H9 (cell line): ENCODE measurements at regions not wholly inside any gene's neighbourhood (a gene's known extent, or its start where the extent isn't known, plus 50 kb on each side); places are given as distances from the start of the nearest gene placed in this dataset.

Experiments used
- DNase-seq: peaks from one replicate; pipeline ENCODE4 v3.0.0-alpha.2; 2017
- H2AFZ ChIP-seq: one replicate; pipeline ENCODE4 v1.6.1; 2013; ENCODE audit warnings: mild to moderate bottlenecking, low read length, control low read depth, moderate library complexity
- H2AK5ac ChIP-seq: 2 replicates; pipeline ENCODE4 v1.6.1; 2013; ENCODE audit warnings: low read length, control low read depth, mixed read lengths; ENCODE audit not compliant: insufficient read length
- H2BK120ac ChIP-seq: one replicate; pipeline ENCODE4 v1.6.1; 2013; ENCODE audit warnings: low read depth, mild to moderate bottlenecking, low read length, control low read depth, inconsistent platforms; ENCODE audit not compliant: poor library complexity, severe bottlenecking
- H2BK12ac ChIP-seq: 2 replicates; pipeline ENCODE4 v1.6.1; 2013; ENCODE audit warnings: low read length, control low read depth, mixed read lengths, low read depth; ENCODE audit not compliant: insufficient read length
- H2BK15ac ChIP-seq: 2 replicates; pipeline ENCODE4 v1.6.1; 2013; ENCODE audit warnings: low read depth, low read length, control low read depth
- H2BK20ac ChIP-seq: one replicate; pipeline ENCODE4 v1.6.1; 2013; ENCODE audit warnings: low read depth, mild to moderate bottlenecking, low read length, control low read depth, inconsistent platforms; ENCODE audit not compliant: poor library complexity, severe bottlenecking
- H2BK5ac ChIP-seq: 2 replicates; pipeline ENCODE4 v1.6.1; 2013; ENCODE audit warnings: low read length, control low read depth, mixed read lengths; ENCODE audit not compliant: insufficient read length
- H3K14ac ChIP-seq: 2 replicates; pipeline ENCODE4 v1.6.1; 2013; ENCODE audit warnings: low read length, control low read depth; ENCODE audit not compliant: insufficient read depth
- H3K18ac ChIP-seq: 2 replicates; pipeline ENCODE4 v1.6.1; 2013; ENCODE audit warnings: low read depth, mild to moderate bottlenecking, mixed read lengths, low read length, control low read depth; ENCODE audit not compliant: insufficient read length
- H3K23ac ChIP-seq: 2 replicates; pipeline ENCODE4 v1.6.1; 2013; ENCODE audit warnings: low read length, control low read depth, mixed read lengths, low read depth; ENCODE audit not compliant: insufficient read length
- H3K23me2 ChIP-seq: 2 replicates; pipeline ENCODE4 v1.6.1; 2013; ENCODE audit warnings: low read depth, mild to moderate bottlenecking, mixed read lengths, low read length, control low read depth; ENCODE audit not compliant: insufficient read length, poor library complexity, severe bottlenecking
- H3K27ac ChIP-seq: 2 replicates; pipeline ENCODE4 v1.5.1; 2013; ENCODE audit warnings: low read length, control low read depth, mixed read lengths, low read depth; ENCODE audit not compliant: insufficient read length
- H3K27me3 ChIP-seq: 2 replicates; pipeline ENCODE4 v1.6.1; 2013; ENCODE audit warnings: low read length, control low read depth, inconsistent platforms; ENCODE audit not compliant: insufficient read depth
- H3K4ac ChIP-seq: 2 replicates; pipeline ENCODE4 v1.6.1; 2013; ENCODE audit warnings: low read depth, mild to moderate bottlenecking, control low read depth, inconsistent platforms, low read length, moderate library complexity
- H3K4me1 ChIP-seq: 2 replicates; pipeline ENCODE4 v1.6.1; 2013; ENCODE audit warnings: low read length, control low read depth, inconsistent platforms; ENCODE audit not compliant: insufficient read depth
- H3K4me2 ChIP-seq: 2 replicates; pipeline ENCODE4 v1.6.1; 2013; ENCODE audit warnings: low read length, control low read depth, mixed read lengths; ENCODE audit not compliant: insufficient read length, insufficient read depth
- H3K56ac ChIP-seq: 2 replicates; pipeline ENCODE4 v1.6.1; 2013; ENCODE audit warnings: low read depth, mild to moderate bottlenecking, mixed read lengths, low read length, control low read depth; ENCODE audit not compliant: insufficient read length
- H3K79me1 ChIP-seq: 2 replicates; pipeline ENCODE4 v1.6.1; 2013; ENCODE audit warnings: low read depth, mild to moderate bottlenecking, moderate library complexity, low read length, control low read depth, inconsistent platforms; ENCODE audit not compliant: insufficient read depth, poor library complexity, severe bottlenecking
- H3K79me2 ChIP-seq: 2 replicates; pipeline ENCODE4 v1.6.1; 2013; ENCODE audit warnings: low read length, control low read depth, inconsistent platforms; ENCODE audit not compliant: insufficient read depth
- H3K9ac ChIP-seq: 2 replicates; pipeline ENCODE4 v1.6.1; 2013; ENCODE audit warnings: low read length, control low read depth, mixed read lengths; ENCODE audit not compliant: insufficient read length; ENCODE audit errors: extremely low read depth
- H3K9me3 ChIP-seq: one replicate; pipeline ENCODE4 v1.6.1; 2013; ENCODE audit warnings: low read depth, low read length, inconsistent platforms; ENCODE audit not compliant: control insufficient read depth
- H3T11ph ChIP-seq: one replicate; pipeline ENCODE4 v1.6.1; 2013; ENCODE audit warnings: mild to moderate bottlenecking, low read length, control low read depth, inconsistent platforms
- H4K20me1 ChIP-seq: one replicate; pipeline ENCODE4 v1.6.1; 2013; ENCODE audit not compliant: control insufficient read depth, insufficient read length, insufficient read depth
- H4K5ac ChIP-seq: 2 replicates; pipeline ENCODE4 v1.6.1; 2013; ENCODE audit warnings: low read depth, mild to moderate bottlenecking, mixed read lengths, low read length, control low read depth; ENCODE audit not compliant: insufficient read length
- H4K8ac ChIP-seq: replicated peaks from 2 replicates; pipeline ENCODE4 v1.6.1; 2013; ENCODE audit warnings: low read length, control low read depth, mixed read lengths, low read depth; ENCODE audit not compliant: insufficient read length
- H4K91ac ChIP-seq: 2 replicates; pipeline ENCODE4 v1.6.1; 2013; ENCODE audit warnings: low read depth, mild to moderate bottlenecking, moderate library complexity, mixed read lengths, low read length, control low read depth; ENCODE audit not compliant: insufficient read length
- H3K27ac Mint-ChIP-seq, 3 experiments: 2 replicates in 2 of 3; 3 replicates in 1 of 3; pipeline ENCODE4 v1.8.0; 2020 to 2021; ENCODE audit warnings: mixed read lengths in 3 of 3, mild to moderate bottlenecking in 1 of 3, moderate library complexity in 1 of 3
- H3K27me3 Mint-ChIP-seq: 2 replicates; pipeline ENCODE4 v1.8.0; 2021; ENCODE audit warnings: low read depth, mild to moderate bottlenecking, moderate library complexity, mixed read lengths
- H3K36me3 Mint-ChIP-seq, 3 experiments: 2 replicates in 2 of 3; 3 replicates in 1 of 3; pipeline ENCODE4 v1.8.0; 2020 to 2021; ENCODE audit warnings: low read depth in 3 of 3, mixed read lengths in 3 of 3; ENCODE audit not compliant: insufficient read depth in 1 of 3
- H3K4me1 Mint-ChIP-seq, 2 experiments: 2 replicates each; pipeline ENCODE4 v1.8.0; 2020; ENCODE audit warnings: mixed read lengths in 2 of 2
- H3K4me3 Mint-ChIP-seq, 2 experiments: 2 replicates in 1 of 2; 3 replicates in 1 of 2; pipeline ENCODE4 v1.8.0; 2020 to 2021; ENCODE audit warnings: mild to moderate bottlenecking in 2 of 2, mixed read lengths in 2 of 2, moderate library complexity in 1 of 2
- H3K9me3 Mint-ChIP-seq, 2 experiments: 2 replicates in 1 of 2; 3 replicates in 1 of 2; pipeline ENCODE4 v1.8.0; 2020; ENCODE audit warnings: mild to moderate bottlenecking in 2 of 2, mixed read lengths in 2 of 2, moderate library complexity in 1 of 2
- WGBS: extraction: QIAGEN DNeasy Blood & Tissue Kit; methylation state at CpG from one replicate; pipeline ENCODE4 v1.1.7; 2013; ENCODE audit warnings: missing lambda C conversion rate, low lambda C conversion rate, mixed read lengths; ENCODE audit not compliant: insufficient read length; ENCODE audit errors: extremely low coverage; 5-methylcytosine and 5-hydroxymethylcytosine counted together
- TF ChIP-seq, protein P1 (sequence below): fragments of 200-600 bp; sonication (generic); conservative IDR thresholded peaks from 3 replicates; pipeline ENCODE4 v1.8.0; 2021; ENCODE audit warnings: antibody characterized with exemption, mild to moderate bottlenecking

- Histone ChIP-seq H3K27ac (no peak overlapping the region), H3K9ac (no peak overlapping the region)
Observed at GRCh38 chr20:60124776-60125381, 166.7 kb downstream of the CDH26 start.

More at GRCh38 chr20:60124776-60125381, 166.7 kb downstream of the CDH26 start:
- H3K23ac ChIP-seq, result no peak overlapping the region
- H3K18ac ChIP-seq, result no peak overlapping the region
- Mint-ChIP-seq H3K27me3 (peaks cover 55% of the 10 kb centered on the region), H3K4me3 (no peak overlapping the region), H3K36me3 (no peaks in the 10 kb centered on the region), H3K27ac (no peak overlapping the region), H3K9me3 (no peaks in the 10 kb centered on the region), H3K4me1 (no peaks in the 10 kb centered on the region)
- H2BK120ac ChIP-seq, result no peak overlapping the region
- H3K4me1 ChIP-seq, result no peaks in the 10 kb centered on the region
- H2AK5ac ChIP-seq, result no peak overlapping the region
- DNase-seq, result no peak
- no peak overlapping the region for H2BK15ac ChIP-seq
- no peak overlapping the region for H3K56ac ChIP-seq
- no peaks in the 10 kb centered on the region for H3K79me1 ChIP-seq
- no peaks in the 10 kb centered on the region for H3K27me3 ChIP-seq
- H3K14ac ChIP-seq, result no peak overlapping the region
- TF ChIP-seq, protein P1, sequence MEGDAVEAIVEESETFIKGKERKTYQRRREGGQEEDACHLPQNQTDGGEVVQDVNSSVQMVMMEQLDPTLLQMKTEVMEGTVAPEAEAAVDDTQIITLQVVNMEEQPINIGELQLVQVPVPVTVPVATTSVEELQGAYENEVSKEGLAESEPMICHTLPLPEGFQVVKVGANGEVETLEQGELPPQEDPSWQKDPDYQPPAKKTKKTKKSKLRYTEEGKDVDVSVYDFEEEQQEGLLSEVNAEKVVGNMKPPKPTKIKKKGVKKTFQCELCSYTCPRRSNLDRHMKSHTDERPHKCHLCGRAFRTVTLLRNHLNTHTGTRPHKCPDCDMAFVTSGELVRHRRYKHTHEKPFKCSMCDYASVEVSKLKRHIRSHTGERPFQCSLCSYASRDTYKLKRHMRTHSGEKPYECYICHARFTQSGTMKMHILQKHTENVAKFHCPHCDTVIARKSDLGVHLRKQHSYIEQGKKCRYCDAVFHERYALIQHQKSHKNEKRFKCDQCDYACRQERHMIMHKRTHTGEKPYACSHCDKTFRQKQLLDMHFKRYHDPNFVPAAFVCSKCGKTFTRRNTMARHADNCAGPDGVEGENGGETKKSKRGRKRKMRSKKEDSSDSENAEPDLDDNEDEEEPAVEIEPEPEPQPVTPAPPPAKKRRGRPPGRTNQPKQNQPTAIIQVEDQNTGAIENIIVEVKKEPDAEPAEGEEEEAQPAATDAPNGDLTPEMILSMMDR, result no peak
- H2BK5ac ChIP-seq, result no peak overlapping the region
- no peak overlapping the region for H2AFZ ChIP-seq
- H3K4me2 ChIP-seq, result no peak overlapping the region
- no peaks in the 10 kb centered on the region for H3K23me2 ChIP-seq
- H3K79me2 ChIP-seq, result no peaks in the 10 kb centered on the region
- no peak overlapping the region for H2BK20ac ChIP-seq
- H4K8ac ChIP-seq, result no peak overlapping the region
- H2BK12ac ChIP-seq, result no peak overlapping the region
- no peak overlapping the region for H3K4ac ChIP-seq
- H3T11ph ChIP-seq, result no peak overlapping the region
- H4K5ac ChIP-seq, result no peak overlapping the region
- no peak overlapping the region for H4K91ac ChIP-seq
- H4K20me1 ChIP-seq, result no peaks in the 10 kb centered on the region
- H3K9me3 ChIP-seq, result no peaks in the 10 kb centered on the region
- WGBS, result no CpG with 5 or more reads among the region's 3 CpGs
